ENCODE measurements at regions not wholly inside any gene's neighbourhood (a gene's known extent, or its start where the extent isn't known, plus 50 kb on each side); places are given as distances from the start of the nearest gene placed in this dataset.

GRCh38 chr10:131652438-131653139, 248.2 kb upstream of the PPP2R2D start:
- H3K4me2 ChIP-seq (ENCODE audit: insufficient read depth, insufficient read length, low read length): peak overlapping the region; percentile 14
- H4K91ac ChIP-seq (ENCODE audit: insufficient read length, low read depth, low read length): no peak overlapping the region
- H3T11ph ChIP-seq (ENCODE audit: low read length): no peak overlapping the region
- H2AFZ ChIP-seq (ENCODE audit: low read length): no peak overlapping the region
- peaks cover 30 to 33% of the 10 kb centered on the region in 2 experiments for H3K4me1 Mint-ChIP-seq
- H4K20me1 ChIP-seq (ENCODE audit: control insufficient read depth, insufficient read depth, insufficient read length): no peaks in the 10 kb centered on the region
- no peak overlapping the region for H3K4me3 Mint-ChIP-seq
- no peaks in the 10 kb centered on the region for H3K27me3 ChIP-seq (ENCODE audit: insufficient read depth, low read length)
- no peak overlapping the region for H4K8ac ChIP-seq (replicated peaks; ENCODE audit: insufficient read length, low read depth, low read length)
- no CpG with 5 or more reads among the region's 22 CpGs for WGBS (ENCODE audit: extremely low coverage, insufficient read length, low lambda C conversion rate)
- no peak overlapping the region for H2BK15ac ChIP-seq (ENCODE audit: low read depth, low read length)
- no peaks in the 10 kb centered on the region for H3K79me1 ChIP-seq (ENCODE audit: insufficient read depth, low read depth, low read length, poor library complexity, severe bottlenecking)
- peaks cover 9% of the 10 kb centered on the region; the same call in 1 of the 2 replicates for H3K4me1 ChIP-seq (ENCODE audit: insufficient read depth, low read length)
- no peaks in the 10 kb centered on the region for H3K79me2 ChIP-seq (ENCODE audit: insufficient read depth, low read length)
- no peak overlapping the region for H3K9ac ChIP-seq (ENCODE audit: extremely low read depth, insufficient read length, low read length)
- H2BK12ac ChIP-seq (ENCODE audit: insufficient read length, low read depth, low read length): no peak overlapping the region
- H2BK20ac ChIP-seq (ENCODE audit: low read depth, low read length, poor library complexity, severe bottlenecking): no peak overlapping the region
- no peak overlapping the region; a peak in 1 of 7 replicates for H3K27ac Mint-ChIP-seq
- no peak overlapping the region for H4K5ac ChIP-seq (ENCODE audit: insufficient read length, low read depth, low read length)
- no peak overlapping the region for H3K27ac ChIP-seq (ENCODE audit: insufficient read length, low read depth, low read length)
- no peak for TF ChIP-seq CTCF (conservative IDR thresholded peaks at IDR 0.05)
- H3K23ac ChIP-seq (ENCODE audit: insufficient read length, low read depth, low read length): no peak overlapping the region
- H2BK5ac ChIP-seq (ENCODE audit: insufficient read length, low read length): no peak overlapping the region
- H3K27me3 Mint-ChIP-seq (ENCODE audit: low read depth): peaks cover 10% of the 10 kb centered on the region
- H3K9me3 ChIP-seq (ENCODE audit: control insufficient read depth, low read depth, low read length): no peaks in the 10 kb centered on the region
- no peak overlapping the region for H3K14ac ChIP-seq (ENCODE audit: insufficient read depth, low read length)
- no peak overlapping the region for H3K4ac ChIP-seq (ENCODE audit: low read depth, low read length)
- H2AK5ac ChIP-seq (ENCODE audit: insufficient read length, low read length): no peak overlapping the region
- H3K56ac ChIP-seq (ENCODE audit: insufficient read length, low read depth, low read length): no peak overlapping the region
- no peak for DNase-seq
- H3K9me3 Mint-ChIP-seq: no peaks in the 10 kb centered on the region; a peak in 1 of 5 replicates
- H3K23me2 ChIP-seq (ENCODE audit: insufficient read length, low read depth, low read length, poor library complexity, severe bottlenecking): no peaks in the 10 kb centered on the region
- H3K18ac ChIP-seq (ENCODE audit: insufficient read length, low read depth, low read length): no peak overlapping the region
- H3K36me3 Mint-ChIP-seq (ENCODE audit: insufficient read depth in 1 of 3, low read depth in 3 of 3): no peaks in the 10 kb centered on the region
- no peak overlapping the region for H2BK120ac ChIP-seq (ENCODE audit: low read depth, low read length, poor library complexity, severe bottlenecking)
